HG03139 (cell line): ENCODE measurements at regions not wholly inside any gene's neighbourhood (a gene's known extent, or its start where the extent isn't known, plus 50 kb on each side); places are given as distances from the start of the nearest gene placed in this dataset.

Source experiments
- ATAC-seq: cut with Tn5 transposase; IDR thresholded peaks from one replicate; pipeline ENCODE4 v1.9.1; 2021; ENCODE audit not compliant: unreplicated experiment

DNA sequence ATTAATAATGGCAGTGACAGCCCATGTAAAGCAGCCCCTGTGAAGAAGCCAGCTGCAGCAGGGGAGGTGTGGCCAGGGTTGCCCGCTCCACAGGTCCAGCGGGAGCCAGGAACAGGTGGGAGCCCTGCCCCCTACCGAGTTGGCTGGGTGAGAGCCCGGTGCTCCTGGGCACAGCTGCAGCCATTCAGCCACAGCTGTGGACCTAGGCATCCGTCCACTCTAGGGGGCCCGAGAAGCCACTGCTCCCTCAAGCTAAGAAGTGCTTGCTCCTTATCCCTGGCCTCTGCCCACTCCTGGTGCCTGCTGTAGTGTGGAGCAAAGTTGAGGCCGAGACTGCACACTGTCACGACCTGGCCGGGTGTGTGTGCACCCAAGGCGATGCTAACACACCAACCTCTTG is 1469.0 kb downstream of the PCDH7 start:
- ATAC-seq = no peak

DNA sequence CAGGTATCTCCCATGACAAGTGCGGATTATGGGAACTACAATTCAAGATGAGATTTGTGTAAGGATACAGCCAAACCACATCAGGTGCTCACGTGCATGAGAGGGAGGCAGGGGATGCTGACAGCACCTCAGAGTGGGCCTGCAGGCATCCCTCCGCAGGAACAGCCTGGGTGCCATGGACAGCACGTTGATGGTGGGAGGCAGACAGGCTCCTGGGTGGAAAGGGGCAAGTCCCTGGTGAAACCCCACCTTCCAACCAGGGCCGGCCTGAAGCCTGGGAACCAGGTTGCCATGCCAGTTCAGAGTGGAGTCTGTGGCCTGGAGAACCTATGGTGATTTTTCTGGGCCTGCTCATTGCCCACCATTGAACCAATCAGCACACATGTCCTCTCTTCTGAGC is 1469.6 kb downstream of the PCDH7 start:
- no peak for ATAC-seq

- ATAC-seq = no peak
These were observed 1471.8 kb downstream of the PCDH7 start for GRCh38 chr4:32191961-32192360.

GRCh38 chr4:32192363-32192762 is 1472.2 kb downstream of the PCDH7 start:
- ATAC-seq = no peak

GRCh38 chr4:32192991-32193390 is 1472.8 kb downstream of the PCDH7 start:
- no peak for ATAC-seq

DNA sequence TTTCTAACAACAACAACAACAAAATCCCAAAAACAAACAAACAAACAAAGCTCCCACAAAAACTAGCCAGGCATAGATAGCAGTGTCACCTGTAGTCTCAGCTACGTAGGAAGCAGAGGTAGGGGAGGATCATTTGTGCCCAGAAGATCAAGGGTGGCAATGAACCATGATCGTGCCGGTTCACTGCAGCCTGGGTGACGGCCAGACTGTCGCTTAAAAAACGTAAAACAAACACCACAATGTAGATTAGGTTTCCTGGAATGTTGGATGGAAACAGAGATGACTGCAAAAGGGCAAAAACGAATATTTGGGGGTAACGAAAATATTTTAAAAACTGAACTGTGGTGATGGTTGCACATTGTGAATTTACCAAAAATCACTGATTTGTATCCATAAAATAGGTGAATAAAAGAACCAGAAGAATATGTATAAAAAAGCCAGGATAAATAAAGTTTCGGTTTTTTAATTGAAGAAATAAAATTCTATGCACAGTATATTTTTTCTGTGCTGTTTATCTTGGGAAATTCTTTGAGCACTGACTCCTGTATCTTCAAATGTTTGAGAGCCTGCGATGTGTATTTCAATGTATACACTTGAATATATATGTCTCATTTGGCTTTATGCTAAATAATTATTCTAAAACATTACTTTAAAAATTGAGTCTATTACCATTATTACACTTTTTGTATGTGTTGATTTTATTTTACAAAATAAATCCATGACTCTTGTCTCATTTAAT is 1477.0 kb downstream of the PCDH7 start:
- ATAC-seq = no peak

- no peak for ATAC-seq
These were observed 1479.5 kb downstream of the PCDH7 start for GRCh38 chr4:32199639-32200038.

- no peak for ATAC-seq
These were observed 1483.2 kb downstream of the PCDH7 start for GRCh38 chr4:32203340-32203739.

DNA sequence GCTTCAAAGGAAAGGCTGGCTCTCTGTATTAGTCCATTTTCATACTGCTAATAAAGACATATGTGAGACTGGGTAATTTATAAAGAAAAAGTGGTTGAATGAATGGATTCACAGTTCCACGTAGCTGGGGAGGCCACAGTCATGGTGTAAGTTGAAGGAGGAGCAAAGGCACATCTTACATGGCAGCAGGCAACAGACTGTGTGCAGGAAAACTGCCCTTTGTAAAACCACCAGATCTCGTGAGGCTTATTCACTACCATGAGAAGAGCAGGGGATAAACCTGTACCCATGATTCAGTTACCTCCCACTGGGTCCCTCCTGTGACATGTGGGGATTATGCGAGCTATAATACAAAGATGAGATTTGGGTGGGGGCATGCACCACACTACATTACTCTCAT is 1486.6 kb downstream of the PCDH7 start:
- ATAC-seq = no peak

- ATAC-seq = no peak
These were observed 1487.3 kb downstream of the PCDH7 start for GRCh38 chr4:32207456-32207855.

GRCh38 chr4:32215277-32215676 is 1495.1 kb downstream of the PCDH7 start:
- no peak for ATAC-seq

- ATAC-seq = no peak
These were observed 1496.3 kb downstream of the PCDH7 start for GRCh38 chr4:32216502-32216901.

- no peak for ATAC-seq
These were observed 1499.3 kb downstream of the PCDH7 start for GRCh38 chr4:32219306-32220075.

DNA sequence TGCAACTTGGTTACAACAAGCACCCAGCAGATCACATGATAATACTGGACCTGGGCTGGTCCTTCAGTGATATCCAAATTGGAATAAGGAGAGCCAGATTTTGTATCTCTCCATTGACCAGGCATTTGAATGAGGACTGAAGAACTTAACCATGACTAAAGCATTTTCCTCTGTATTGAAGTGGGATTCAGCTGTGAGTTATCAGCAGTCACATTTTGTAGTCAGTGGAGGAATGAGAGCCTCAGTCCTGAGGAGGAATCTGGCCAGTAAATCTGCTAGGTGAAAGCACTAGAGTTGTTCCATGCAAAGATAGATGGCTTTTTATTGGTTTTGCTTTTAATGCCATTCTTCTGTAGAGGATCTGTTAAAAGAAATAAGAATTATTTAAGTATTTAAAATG is 1506.0 kb downstream of the PCDH7 start:
- ATAC-seq = no peak

GRCh38 chr4:32226733-32227132 is 1506.6 kb downstream of the PCDH7 start:
- no peak for ATAC-seq

DNA sequence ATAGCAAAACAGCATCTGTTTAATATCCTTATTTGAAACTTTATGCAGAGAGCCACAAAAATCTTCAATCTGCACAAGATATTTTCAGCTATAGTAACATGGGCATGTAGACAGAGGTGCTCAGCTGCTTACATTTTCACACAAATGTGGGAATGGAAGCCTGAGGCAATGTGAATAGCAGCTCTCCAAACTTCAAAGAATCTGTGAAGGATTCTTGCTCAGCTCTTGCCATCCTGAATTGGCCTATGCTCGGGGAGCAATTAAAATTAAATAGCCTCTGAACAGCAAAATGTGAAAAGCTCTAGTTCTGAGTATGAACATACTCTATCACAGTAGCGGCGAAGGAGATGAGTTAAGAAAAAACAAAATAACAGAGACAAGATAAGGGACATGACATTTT is 1523.8 kb downstream of the PCDH7 start:
- ATAC-seq = no peak

GRCh38 chr4:32249040-32249439 is 1528.9 kb downstream of the PCDH7 start:
- no peak for ATAC-seq

- ATAC-seq = no peak
These were observed 1531.0 kb downstream of the PCDH7 start for GRCh38 chr4:32251126-32251525.

GRCh38 chr4:32251926-32252325 is 1531.8 kb downstream of the PCDH7 start:
- no peak for ATAC-seq

DNA sequence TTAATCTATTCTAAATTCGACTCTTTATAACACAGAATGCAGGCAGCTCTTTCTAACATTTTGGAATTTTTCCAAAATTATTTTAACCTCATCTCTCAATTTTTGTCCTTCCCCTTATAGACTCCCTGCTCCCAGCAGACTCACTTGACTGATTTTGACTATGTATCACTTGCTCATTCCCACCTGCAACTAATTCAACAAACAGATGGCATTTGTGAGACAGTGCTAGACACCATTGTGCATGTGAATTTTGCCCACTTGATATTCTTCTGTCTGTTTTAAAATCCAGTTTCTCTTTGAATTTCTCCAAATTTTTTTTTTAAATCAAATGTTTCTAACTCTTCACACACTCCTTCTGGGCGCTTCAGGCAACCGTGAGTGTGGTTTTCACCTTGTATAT is 1534.0 kb downstream of the PCDH7 start:
- no peak for ATAC-seq

DNA sequence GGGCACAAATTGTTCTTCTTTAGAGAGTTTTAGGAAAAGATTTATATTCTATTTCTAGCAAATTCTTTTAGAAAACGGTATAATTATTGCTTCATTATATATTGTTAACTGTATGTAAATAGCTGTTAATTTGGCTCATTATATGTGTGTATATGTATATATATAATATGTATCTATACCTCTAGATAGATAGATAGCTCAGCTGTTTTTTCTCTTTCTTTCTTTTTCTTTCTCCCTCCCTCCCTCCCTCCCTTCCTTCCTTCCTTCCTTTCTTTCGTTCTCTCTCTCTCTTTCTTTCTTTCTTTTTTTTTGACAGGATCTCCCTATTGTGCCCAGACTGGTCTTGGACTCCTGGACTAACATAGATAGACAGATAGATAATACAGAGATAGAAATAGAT is 1538.8 kb downstream of the PCDH7 start:
- ATAC-seq = no peak

DNA sequence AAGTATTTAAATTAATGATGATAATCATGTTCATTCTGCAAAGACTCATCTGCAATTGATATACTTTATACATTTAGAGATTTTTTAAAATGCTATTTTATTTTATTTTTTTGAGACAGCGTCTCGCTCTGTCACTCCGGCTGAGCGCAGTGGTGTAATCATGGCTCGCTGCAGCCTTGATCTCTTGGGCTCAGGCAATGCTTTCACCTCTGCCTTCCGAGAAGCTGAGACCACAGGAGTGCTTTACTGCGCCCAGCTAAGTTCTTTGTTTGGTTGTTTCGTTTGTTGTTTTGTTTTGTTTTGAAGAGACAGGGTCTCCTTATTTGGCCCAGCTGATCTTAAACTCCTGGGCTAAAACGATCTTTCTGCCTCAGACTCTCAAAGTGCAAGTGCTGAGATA is 1541.0 kb downstream of the PCDH7 start:
- ATAC-seq = no peak

DNA sequence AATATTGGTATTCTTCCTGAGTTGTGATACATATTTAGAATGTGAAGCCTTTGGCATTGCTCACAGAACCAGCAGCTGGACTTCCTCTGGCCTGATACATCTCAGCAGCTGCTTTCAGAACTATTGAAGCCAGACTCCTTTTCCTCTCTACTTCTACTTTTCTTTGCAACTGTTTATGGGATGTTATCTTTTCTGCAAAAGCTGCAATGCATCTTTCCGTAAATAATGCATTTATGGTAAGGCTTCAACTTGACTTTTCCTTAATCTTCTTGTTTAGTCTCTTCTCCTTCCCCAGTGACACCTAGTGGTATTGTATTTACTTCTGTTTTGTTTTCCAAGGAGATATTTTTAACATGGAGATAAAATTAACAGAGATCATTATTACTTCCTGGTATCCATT is 1548.7 kb downstream of the PCDH7 start:
- ATAC-seq = no peak
